ENCODE measurements at regions not wholly inside any gene's neighbourhood (a gene's known extent, or its start where the extent isn't known, plus 50 kb on each side); places are given as distances from the start of the nearest gene placed in this dataset.

DNA sequence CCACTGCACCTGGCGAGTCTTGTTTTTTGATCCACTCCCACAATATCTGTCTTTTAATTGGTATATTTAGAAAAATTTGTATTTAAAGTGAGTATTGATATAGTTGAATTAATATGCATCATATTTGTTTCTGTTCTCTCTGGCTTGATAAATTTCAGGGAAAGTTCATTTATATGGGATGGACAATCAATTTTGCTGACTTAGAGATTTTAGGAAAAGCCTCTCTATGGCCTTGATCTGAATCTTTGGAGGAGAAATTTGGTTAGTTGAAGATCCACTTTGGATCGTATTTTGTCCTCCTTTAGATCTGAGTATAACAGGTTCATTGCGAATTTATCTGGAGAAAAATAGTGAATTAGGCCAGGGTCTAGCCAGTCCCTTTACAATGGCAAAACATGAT is 67.2 kb downstream of the SPRY2 start:
- TF ChIP-seq POLR2A (IDR thresholded peaks at IDR 0.05), result no peak
- TF ChIP-seq, protein P1, sequence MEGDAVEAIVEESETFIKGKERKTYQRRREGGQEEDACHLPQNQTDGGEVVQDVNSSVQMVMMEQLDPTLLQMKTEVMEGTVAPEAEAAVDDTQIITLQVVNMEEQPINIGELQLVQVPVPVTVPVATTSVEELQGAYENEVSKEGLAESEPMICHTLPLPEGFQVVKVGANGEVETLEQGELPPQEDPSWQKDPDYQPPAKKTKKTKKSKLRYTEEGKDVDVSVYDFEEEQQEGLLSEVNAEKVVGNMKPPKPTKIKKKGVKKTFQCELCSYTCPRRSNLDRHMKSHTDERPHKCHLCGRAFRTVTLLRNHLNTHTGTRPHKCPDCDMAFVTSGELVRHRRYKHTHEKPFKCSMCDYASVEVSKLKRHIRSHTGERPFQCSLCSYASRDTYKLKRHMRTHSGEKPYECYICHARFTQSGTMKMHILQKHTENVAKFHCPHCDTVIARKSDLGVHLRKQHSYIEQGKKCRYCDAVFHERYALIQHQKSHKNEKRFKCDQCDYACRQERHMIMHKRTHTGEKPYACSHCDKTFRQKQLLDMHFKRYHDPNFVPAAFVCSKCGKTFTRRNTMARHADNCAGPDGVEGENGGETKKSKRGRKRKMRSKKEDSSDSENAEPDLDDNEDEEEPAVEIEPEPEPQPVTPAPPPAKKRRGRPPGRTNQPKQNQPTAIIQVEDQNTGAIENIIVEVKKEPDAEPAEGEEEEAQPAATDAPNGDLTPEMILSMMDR (IDR thresholded peaks at IDR 0.05), result no peak
